Cardiac fibroblast (primary cell): ENCODE measurements at regions not wholly inside any gene's neighbourhood (a gene's known extent, or its start where the extent isn't known, plus 50 kb on each side); places are given as distances from the start of the nearest gene placed in this dataset.

Experiments
- DNase-seq, 2 donors: peaks; one replicate each; pipeline versions ENCODE4 v3.0.0 to v3.0.0-alpha.2; 2010; ENCODE audit warnings: low read depth in 2 of 2
- H3K4me3 ChIP-seq, 2 donors: replicated peaks in 1 of 2; 1 replicate in 1 of 2; 2 replicates in 1 of 2; pipeline ENCODE4 v1.5.1; 2011; ENCODE audit warnings: low read depth in 2 of 2, low read length in 2 of 2, mild to moderate bottlenecking in 2 of 2, moderate library complexity in 1 of 2
- CTCF ChIP-seq: IDR thresholded peaks from one replicate; pipeline ENCODE4 v1.5.1; 2011; ENCODE audit warnings: low read depth, mild to moderate bottlenecking, low read length, inconsistent platforms

DNA sequence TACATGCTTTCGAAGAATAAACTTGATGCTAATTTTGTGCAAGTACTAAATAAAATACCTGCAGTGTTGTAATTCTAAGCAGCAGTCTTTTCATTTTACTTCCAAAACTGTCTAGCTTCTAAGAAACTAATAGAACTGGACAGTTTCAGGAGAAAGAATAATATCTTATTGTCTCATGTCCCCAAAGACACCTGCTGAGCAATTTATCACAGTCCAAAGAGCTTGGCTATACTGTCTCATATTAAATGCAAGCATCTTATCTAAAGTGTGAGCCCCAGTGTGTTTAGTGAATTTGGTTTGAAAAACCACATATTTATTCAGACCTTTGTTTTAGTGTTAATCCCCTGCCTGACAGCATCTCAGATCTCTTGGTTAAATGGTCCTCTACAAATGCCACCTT, 374.3 kb downstream of the TMX3 start:
- H3K4me3 ChIP-seq: no peak overlapping the region
- TF ChIP-seq CTCF: no peak
- DNase-seq: no peak

DNA sequence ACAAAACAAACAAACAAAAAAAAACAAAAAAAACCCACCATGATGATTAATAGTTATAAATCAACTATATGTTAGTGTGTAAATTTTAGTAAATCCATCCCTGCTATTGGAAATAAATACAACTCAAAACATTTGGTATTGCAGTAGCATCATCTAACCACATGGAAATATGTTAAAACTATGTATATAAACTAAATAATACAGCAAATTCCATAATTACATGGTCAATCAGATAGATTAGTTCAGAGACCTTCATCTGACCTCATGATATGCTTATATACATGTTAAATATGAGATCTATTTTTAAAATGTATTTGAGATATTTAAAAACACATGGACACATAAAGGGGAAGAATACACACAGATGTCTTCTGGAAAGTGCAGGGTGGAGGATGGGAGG, 384.2 kb downstream of the TMX3 start:
- DNase-seq: no peak
- TF ChIP-seq CTCF: no peak
- no peak overlapping the region for H3K4me3 ChIP-seq

GRCh38 chr18:68323921-68324320, 391.0 kb downstream of the TMX3 start:
- H3K4me3 ChIP-seq: no peak overlapping the region
- no peak for DNase-seq
- no peak for TF ChIP-seq CTCF

DNA sequence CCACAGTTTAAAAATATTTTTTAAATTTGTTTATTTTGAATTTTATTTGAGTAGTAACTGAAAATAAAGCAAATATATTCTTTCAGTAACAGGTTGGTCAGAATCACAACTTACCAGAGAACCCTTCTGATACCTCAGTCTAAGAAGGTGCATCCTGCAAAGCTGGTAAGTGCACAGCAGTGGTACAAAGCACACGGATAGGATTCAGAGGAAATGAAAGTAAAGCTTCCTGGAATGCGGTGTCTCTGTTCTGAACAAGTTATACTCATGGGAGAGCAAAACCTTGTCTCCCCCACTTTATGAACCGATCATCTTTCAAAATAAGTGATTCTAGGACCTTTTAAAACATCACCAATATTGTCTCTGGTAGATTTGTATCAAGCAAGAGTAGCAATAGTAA, 398.3 kb downstream of the TMX3 start:
- peak overlapping the region in 1 of 2 donors; percentile 15 for H3K4me3 ChIP-seq
- no peak for TF ChIP-seq CTCF
- DNase-seq: peak; percentile 24 to 53

DNA sequence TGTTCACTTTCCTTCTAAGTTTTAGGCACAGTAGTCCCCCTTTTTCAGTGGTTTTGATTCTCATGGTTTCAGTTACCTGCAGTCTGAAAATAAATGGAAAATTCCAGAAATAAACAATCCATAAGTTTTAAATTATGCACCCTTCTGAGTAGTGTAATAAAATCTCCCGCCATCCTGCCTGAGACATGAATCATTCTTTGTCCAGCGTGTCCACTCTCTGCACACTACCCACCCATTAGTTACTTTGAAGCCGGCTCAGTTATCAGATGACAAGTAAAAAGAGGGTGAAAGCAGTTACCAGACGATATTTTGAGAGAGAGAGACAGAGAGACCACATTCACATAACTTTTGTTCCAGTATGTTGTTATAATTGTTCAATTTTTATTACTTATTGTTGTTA, 400.5 kb downstream of the TMX3 start:
- H3K4me3 ChIP-seq: no peak overlapping the region
- DNase-seq: peak in 1 of 2 donors; percentile 13
- TF ChIP-seq CTCF: no peak

- H3K4me3 ChIP-seq: no peak overlapping the region
- TF ChIP-seq CTCF: no peak
Observed at GRCh38 chr18:68301441-68301840, 413.5 kb downstream of the TMX3 start.

GRCh38 chr18:68299906-68300305, 415.0 kb downstream of the TMX3 start:
- DNase-seq: no peak
- no peak overlapping the region for H3K4me3 ChIP-seq
- no peak for TF ChIP-seq CTCF

More at GRCh38 chr18:68301441-68301840, 413.5 kb downstream of the TMX3 start:
- no peak for DNase-seq
